CD4-positive, alpha-beta T cell treated with Interleukin-1 beta for 1 hour (primary cell): ENCODE measurements at regions not wholly inside any gene's neighbourhood (a gene's known extent, or its start where the extent isn't known, plus 50 kb on each side); places are given as distances from the start of the nearest gene placed in this dataset.
"Not testable (repeated sequence)": the region's sequence is repeated elsewhere in the genome, so short reads cannot be mapped to it uniquely, and the experiment has no call there.

Experiments
- DNase-seq, 2 donors: peaks; one replicate each; pipeline ENCODE4 v3.0.0-alpha.2; 2020 to 2022

- DNase-seq: no peak
Measured at GRCh38 chr6:74757813-74758212, 448.0 kb downstream of the COL12A1 start.

DNA sequence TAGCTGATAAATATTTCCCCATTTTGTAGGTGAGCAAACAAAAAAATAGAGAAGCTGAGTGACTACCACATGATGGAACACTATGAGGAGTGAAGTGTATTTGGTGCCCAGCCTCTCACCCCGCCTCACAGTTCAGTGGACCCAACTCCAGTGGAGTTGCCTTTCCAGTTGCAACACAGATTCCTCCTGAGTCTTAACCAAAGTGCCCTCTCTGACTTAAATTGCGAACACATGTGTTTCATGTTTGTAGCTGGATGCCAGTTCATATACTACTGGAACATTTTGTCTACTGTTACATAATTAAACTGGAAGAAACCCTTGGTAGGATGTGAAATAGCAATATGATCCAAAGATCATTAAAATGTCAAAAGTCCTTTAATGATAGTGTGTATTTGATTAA is 448.9 kb downstream of the COL12A1 start:
- DNase-seq: no peak

GRCh38 chr6:74755778-74756177 is 450.1 kb downstream of the COL12A1 start:
- no peak for DNase-seq

DNA sequence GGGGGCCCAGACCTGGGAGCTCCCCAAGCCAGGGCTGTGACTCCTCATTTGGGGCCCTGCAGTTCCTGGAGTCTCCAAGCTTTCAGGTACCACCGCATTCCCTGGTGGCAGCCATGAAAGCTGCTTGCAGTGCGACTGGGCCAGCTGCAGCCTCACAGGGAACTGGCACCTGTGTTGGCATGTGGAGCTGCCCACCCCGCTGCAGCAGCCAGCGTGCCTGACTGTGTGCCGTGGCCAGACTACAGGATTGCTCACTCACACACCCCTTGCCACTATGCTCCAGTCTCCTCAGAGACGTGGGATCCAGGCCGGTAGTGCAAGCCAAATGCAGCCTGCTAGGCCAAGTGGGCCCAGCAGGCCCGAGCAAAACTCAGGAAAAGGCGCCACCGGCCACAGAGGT is 450.7 kb downstream of the COL12A1 start:
- no peak for DNase-seq

DNA sequence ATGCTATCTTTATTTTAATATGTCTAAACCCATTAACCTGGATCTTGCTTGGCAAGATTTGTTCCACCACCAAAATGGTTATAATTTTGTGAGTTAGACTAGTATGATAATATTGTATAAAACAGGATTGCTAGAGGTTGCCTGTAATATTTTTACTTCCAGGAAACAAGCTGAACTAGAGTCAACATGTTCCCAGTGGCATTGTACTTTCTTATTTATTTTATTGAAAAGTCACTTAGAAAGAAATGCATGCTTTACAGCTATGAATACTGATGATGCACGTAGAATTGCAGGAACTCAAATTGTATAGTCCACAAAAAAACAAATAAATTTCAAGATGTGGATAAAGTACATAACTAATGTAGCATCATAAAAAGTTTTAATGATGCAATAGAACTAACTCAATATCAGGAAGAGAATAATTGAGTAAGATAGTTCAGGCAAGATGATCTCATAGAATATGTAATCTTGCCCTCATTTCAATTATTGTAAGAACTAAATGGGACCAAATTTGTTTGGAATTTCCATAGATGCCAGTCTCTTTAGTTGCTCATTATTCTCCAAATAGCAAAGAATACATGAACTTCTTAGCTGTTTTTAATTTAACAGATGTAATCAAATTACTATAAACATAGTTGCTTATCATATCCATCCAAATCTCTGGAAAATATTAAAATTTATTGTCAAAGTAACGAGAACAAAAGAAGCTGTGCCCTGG is 451.8 kb downstream of the COL12A1 start:
- DNase-seq: no peak

- no peak for DNase-seq
Measured at GRCh38 chr6:74752303-74752702, 453.6 kb downstream of the COL12A1 start.

- DNase-seq: no peak
Measured at GRCh38 chr6:74750826-74751225, 455.0 kb downstream of the COL12A1 start.

GRCh38 chr6:74749211-74750147 is 456.4 kb downstream of the COL12A1 start:
- no peak for DNase-seq

DNA sequence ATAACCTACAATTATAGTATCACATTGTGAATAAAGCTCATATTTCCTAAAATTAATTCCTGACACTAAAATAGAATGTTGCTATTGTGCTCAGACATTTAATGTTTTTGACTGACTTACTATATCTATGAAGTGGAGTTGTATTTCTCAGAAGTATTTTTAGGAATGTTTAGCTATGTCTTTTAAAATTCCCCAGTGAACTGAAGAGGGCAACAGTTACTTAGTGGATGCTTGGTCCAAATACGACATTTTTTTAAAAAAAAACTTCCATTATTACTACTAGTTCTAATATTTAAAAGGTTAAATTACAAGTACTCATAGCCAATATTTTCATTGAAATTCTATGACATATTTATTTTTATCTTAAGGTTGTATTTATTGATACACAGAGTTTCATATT is 460.2 kb downstream of the COL12A1 start:
- DNase-seq: no peak

- DNase-seq: no peak
Measured at GRCh38 chr6:74742793-74743508, 462.9 kb downstream of the COL12A1 start.

GRCh38 chr6:74741646-74742045 is 464.2 kb downstream of the COL12A1 start:
- no peak for DNase-seq

DNA sequence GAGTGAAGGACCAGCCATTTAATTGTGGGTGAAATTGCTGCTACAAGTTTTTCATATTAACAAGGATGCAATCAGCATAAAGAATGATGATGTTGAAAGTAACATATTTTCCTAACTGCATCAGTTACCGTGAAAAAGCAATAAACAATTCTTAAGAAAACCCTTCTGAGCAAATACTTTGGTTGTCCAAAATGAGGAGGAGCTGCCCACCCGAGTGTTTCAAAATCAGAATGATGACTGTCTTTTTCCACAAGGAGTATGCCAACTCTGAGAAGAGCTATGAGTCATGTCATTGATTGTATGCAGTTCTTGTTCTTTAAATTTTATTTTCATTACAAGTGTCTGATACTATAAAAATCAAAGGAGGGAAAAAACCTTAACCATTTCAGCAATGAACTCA is 470.5 kb downstream of the COL12A1 start:
- no peak for DNase-seq

DNA sequence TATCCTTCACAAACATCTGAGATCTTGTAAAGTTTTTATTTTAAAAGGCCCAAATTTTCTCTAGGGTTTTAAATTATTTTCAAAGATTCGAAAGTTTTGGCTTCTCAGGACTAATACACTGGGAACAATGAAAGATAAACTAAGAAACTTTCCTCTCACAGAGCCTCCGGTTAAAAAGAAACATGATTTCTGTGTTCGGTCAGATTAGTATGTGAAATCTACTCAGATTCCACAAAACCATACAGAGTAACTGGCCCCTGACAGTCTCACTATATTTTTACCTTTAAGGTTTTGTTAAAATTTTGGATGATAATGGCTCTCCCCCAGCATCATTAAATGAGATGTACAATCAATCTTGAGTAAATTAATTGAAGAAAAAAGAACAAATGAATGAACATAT is 471.0 kb downstream of the COL12A1 start:
- DNase-seq: no peak

DNA sequence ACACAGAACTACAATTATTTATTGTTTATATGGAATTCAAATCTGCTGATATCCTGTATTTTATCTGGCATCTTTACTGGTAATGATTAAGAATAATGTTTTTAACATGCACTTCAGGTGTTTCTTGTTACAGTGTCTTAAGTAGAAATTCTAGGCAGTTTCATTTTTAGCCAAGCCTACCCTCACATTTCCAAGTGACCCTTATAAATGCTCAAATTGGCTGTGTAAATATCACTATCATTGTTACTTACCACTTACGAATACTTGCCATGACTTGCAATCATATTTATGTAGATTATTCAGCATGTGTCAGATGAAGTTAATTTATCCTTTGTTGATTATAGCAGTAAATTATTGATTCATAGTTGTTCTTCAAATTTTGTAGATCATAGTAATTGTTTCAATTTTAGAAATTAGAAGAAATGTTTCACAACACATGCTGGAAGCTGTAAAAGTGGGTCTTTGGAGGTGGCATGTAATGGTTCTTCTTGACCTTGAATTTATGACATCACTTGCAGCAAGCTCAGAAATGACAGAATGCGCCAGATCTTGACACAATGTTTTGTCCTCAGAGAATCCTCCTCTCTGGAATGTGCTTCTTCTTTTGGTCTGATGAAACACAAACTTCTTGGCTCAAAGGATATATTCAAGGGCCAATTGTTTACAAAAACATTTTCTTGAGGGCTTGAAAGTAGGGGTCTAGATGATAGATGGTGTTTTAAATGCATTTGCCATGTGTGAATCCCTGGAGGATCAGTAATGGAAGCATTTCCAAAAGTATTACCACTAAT is 471.8 kb downstream of the COL12A1 start:
- no peak for DNase-seq

DNA sequence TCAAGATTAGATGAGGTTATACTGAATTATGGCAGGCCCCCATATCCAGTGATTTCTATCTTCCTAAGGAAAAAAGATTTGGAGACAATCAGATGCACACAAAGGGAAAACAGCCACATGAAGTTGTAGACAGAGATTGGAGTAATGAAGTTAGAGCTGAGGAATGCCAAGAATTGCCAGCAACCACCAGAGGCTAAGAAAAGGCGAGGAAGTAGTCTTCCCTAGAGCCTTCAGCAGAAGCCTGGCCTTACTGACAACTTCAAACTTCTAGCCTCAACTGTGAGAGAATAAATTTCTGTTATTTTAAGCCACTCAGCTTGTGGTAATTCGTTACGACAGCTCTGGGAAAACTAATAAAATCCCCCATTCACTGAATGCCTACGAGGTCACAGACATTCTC is 473.9 kb downstream of the COL12A1 start:
- no peak for DNase-seq

- DNase-seq: no peak
Measured at GRCh38 chr6:74731204-74731603, 474.6 kb downstream of the COL12A1 start.

DNA sequence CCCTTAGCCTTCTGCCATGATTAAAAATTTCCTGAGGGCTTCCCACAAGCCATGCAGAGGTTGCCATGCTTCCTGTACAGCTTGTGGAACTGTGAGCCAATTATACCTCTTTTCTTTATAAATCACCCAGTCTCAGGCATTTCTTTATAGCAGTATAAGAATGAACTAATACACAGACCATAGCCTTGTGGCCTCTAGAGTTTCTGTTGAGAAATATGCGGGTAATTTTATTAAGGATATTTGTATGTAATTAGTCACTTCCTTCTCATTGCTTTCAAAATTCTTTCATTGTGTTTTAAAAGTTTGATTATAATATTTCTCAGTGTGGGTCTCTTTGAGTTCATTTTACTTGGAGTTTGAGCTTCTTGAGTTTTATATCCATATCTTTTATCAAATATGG is 484.9 kb downstream of the COL12A1 start:
- no peak for DNase-seq

GRCh38 chr6:74717591-74717990 is 488.3 kb downstream of the COL12A1 start:
- no peak for DNase-seq

- DNase-seq: no peak
Measured at GRCh38 chr6:74715355-74716085, 490.3 kb downstream of the COL12A1 start.

- no peak for DNase-seq
Measured at GRCh38 chr6:74713941-74714340, 491.9 kb downstream of the COL12A1 start.

DNA sequence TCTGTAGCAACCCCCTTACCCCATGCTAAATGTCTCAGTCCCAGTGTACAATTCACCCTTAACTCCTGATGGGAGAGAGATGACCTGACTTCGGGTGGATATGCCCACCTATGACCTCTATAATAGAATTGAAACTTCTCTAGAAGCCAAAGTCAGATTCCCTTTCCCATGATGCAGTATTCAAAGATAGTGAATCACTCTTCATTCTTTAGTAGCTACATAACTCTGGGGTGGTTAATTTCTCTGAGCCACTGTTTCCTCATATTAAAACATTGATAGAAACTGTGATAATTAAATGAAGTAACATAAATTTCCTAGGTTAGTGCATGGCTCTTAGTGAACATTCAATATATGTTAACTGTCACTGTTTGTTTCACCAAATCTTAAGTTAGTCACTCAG is 500.4 kb downstream of the COL12A1 start:
- DNase-seq: no peak

GRCh38 chr6:74704540-74704939 is 501.3 kb downstream of the COL12A1 start:
- not testable (repeated sequence) for DNase-seq
